HL-60 (cell line): ENCODE measurements at regions not wholly inside any gene's neighbourhood (a gene's known extent, or its start where the extent isn't known, plus 50 kb on each side); places are given as distances from the start of the nearest gene placed in this dataset.

Source experiments
- CTCF ChIP-seq: IDR thresholded peaks from one replicate; pipeline ENCODE4 v1.5.1; 2011; ENCODE audit warnings: low read length, control low read depth, inconsistent platforms; ENCODE audit not compliant: insufficient read depth
- GABPA ChIP-seq: IDR thresholded peaks from 2 replicates; pipeline ENCODE4 v1.6.1; 2012; ENCODE audit warnings: low read depth
- POLR2AphosphoS5 ChIP-seq: IDR thresholded peaks from 2 replicates; pipeline ENCODE4 v1.6.1; 2012; ENCODE audit warnings: low read depth
- REST ChIP-seq: IDR thresholded peaks from 2 replicates; pipeline ENCODE4 v1.6.1; 2012; ENCODE audit warnings: low read depth; ENCODE audit not compliant: insufficient replicate concordance
- SPI1 ChIP-seq: IDR thresholded peaks from 2 replicates; pipeline ENCODE4 v1.6.1; 2012; ENCODE audit warnings: low read depth, mild to moderate bottlenecking, borderline replicate concordance

GRCh38 chr21:41023936-41024335 lies 144.0 kb upstream of the BACE2 start:
- TF ChIP-seq CTCF (no peak), REST (no peak), SPI1 (no peak), POLR2AphosphoS5 (no peak), GABPA (no peak)
